NB4 (cell line): ENCODE measurements at regions not wholly inside any gene's neighbourhood (a gene's known extent, or its start where the extent isn't known, plus 50 kb on each side); places are given as distances from the start of the nearest gene placed in this dataset.
A peak's percentile ranks its signal among the peaks of the same experiment; 100 is the strongest.

Experiments
- DNase-seq: peaks from one replicate; pipeline ENCODE4 v3.0.0; 2010; ENCODE audit warnings: low read depth
- H3K4me3 ChIP-seq: one replicate; pipeline ENCODE4 v1.5.1; 2011; ENCODE audit warnings: mild to moderate bottlenecking, low read depth, low read length, moderate library complexity
- MYC ChIP-seq: IDR thresholded peaks from 2 replicates; pipeline ENCODE4 v1.6.1; 2011; ENCODE audit warnings: low read depth, low read length
- POLR2A ChIP-seq: IDR thresholded peaks from 2 replicates; pipeline ENCODE4 v1.6.1; 2011; ENCODE audit warnings: mild to moderate bottlenecking; ENCODE audit not compliant: insufficient read length; ENCODE audit errors: extremely low read depth
- TF ChIP-seq, protein P1 (sequence below): IDR thresholded peaks from one replicate; pipeline ENCODE4 v1.5.1; 2012; ENCODE audit warnings: low read depth, low read length
- TF ChIP-seq, protein P2 (sequence below): IDR thresholded peaks from 2 replicates; pipeline ENCODE4 v1.6.1; 2011; ENCODE audit warnings: low read depth, low read length

DNA sequence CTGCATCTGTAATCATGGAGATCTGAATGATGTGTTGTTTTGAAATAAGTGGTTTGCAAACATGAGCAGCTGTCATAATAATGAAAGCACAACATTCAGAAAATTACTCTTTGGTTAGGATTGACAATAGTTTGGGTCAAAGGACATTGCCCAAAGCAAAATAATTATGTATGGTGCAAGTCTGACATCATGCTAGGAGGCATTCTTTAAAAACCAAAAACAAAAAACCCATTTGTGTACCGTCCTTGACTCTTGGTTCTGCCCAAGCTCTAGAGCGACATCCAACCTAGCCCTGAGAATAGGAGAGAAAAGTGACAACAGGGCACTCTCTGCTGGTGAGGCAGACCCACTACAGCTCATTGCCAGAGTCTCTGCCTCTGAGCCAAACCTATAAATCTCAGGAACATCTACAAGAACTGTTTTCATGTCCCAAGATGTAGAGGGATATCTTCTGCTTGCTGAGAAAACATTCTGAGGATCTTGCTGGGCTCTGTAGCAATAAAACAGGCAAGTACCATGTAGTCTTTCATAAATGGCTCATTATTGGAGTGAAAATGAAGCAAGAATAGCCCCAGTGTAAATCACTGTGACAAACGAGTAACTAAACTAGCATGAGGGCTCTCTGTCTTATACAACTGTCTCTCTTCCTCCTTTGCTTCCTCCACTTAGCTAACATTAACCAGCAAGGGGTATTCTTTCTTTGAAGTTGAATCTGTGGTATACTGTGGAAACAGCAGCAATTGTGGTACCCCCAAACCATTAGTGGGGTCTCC is 266.8 kb upstream of the CXCR4 start:
- TF ChIP-seq POLR2A (no peak), MYC (no peak)
- TF ChIP-seq, protein P1, sequence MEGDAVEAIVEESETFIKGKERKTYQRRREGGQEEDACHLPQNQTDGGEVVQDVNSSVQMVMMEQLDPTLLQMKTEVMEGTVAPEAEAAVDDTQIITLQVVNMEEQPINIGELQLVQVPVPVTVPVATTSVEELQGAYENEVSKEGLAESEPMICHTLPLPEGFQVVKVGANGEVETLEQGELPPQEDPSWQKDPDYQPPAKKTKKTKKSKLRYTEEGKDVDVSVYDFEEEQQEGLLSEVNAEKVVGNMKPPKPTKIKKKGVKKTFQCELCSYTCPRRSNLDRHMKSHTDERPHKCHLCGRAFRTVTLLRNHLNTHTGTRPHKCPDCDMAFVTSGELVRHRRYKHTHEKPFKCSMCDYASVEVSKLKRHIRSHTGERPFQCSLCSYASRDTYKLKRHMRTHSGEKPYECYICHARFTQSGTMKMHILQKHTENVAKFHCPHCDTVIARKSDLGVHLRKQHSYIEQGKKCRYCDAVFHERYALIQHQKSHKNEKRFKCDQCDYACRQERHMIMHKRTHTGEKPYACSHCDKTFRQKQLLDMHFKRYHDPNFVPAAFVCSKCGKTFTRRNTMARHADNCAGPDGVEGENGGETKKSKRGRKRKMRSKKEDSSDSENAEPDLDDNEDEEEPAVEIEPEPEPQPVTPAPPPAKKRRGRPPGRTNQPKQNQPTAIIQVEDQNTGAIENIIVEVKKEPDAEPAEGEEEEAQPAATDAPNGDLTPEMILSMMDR = peak; percentile 89
- TF ChIP-seq, protein P2, sequence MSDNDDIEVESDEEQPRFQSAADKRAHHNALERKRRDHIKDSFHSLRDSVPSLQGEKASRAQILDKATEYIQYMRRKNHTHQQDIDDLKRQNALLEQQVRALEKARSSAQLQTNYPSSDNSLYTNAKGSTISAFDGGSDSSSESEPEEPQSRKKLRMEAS = peak; percentile 25; the same call in 1 of the 2 replicates
- peak; percentile 76 for DNase-seq
- H3K4me3 ChIP-seq = no peak overlapping the region

DNA sequence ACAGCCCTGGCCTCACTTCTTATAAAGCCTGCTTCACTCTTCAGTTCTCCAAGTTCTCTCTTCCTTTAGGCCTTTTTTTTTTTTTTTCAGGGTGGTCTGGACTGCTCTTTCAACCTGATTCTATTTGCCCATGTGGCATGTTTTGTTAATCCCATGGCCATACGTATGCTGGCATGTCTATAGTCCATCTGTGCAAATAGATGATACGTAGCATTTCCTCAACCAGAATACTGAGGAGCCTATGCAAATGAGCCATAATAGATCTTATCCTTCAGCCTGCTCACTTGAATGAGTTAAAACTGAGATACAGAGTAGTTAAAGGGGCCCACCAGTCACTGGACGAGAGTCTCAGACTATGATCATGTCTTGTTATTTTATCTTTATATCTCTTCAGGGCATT is 265.2 kb upstream of the CXCR4 start:
- DNase-seq = no peak
- TF ChIP-seq, protein P1 = no peak
- TF ChIP-seq MYC (no peak), POLR2A (no peak)
- TF ChIP-seq, protein P2 = no peak
- H3K4me3 ChIP-seq = no peak overlapping the region

DNA sequence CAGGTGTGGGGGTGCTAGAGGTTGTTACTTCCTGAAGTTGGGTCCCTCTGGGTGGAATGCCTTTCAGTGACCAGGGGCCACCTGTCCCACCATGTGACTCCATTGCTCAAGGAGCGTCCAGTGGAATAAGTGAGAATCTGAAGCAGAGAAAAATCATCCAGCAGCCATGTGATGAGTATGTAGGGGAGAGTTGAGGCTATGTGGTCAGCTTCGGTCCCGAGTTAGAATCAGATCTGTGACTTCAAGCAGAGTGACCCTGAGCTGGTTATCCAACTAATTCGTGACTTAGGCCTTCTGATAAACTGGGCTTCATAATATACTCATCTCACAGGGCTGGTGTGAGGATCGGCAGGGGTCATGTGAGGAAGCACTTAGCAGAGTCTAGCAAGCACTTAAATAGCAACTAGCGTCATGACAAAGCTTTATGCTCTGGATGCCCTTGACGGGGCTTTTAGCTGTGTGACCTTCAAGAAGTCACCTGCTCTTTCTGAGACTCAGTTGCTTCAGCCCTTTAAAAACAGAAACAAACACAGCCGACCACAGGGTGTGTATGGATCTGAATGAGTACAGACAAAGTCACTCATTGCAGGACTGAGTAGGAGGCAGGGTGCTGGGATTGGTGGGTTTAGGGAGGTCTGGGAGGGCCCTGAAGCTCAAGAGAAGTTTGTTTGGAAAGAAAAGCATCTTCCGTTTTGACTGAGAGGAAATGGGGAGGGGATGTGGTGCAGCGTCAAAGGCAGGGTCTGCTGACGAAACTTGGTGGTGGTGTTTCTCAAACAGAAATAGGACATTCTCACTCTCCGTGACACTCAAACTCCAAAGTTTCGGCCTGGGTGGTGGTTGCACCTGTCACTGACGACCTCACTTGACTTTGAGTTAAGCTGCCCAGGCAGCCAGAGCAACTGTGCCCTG is 264.0 kb upstream of the CXCR4 start:
- H3K4me3 ChIP-seq = peak overlapping the region; percentile 27
- TF ChIP-seq, protein P1 = no peak
- TF ChIP-seq, protein P2 = peak; percentile 39
- TF ChIP-seq POLR2A (no peak), MYC (peak; percentile 35; the same call in 1 of the 2 replicates)
- DNase-seq = peak; percentile 94

DNA sequence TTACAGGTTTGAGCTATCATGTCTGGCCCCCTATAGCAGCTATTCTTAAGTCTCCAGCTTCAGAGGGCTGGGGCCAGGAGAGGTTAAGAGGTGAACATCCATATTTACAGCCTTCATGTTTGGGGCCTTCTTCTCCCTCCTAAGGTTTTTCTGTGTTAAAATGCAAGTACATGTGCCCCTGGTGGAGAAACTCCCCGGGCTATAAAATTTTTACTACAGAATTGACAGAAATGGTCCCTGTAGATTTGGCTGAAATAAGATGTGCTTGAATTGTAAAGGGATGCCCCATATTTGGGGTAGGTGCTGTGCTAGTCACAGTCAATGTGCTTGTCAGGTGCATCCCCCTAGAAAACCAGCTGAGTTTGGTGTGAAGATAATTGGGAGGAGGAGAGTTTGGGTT is 263.3 kb upstream of the CXCR4 start:
- no peak overlapping the region for H3K4me3 ChIP-seq
- peak; percentile 12 for DNase-seq
- TF ChIP-seq, protein P2 = no peak
- TF ChIP-seq, protein P1 = no peak
- TF ChIP-seq MYC = no peak
- TF ChIP-seq POLR2A = no peak

DNA sequence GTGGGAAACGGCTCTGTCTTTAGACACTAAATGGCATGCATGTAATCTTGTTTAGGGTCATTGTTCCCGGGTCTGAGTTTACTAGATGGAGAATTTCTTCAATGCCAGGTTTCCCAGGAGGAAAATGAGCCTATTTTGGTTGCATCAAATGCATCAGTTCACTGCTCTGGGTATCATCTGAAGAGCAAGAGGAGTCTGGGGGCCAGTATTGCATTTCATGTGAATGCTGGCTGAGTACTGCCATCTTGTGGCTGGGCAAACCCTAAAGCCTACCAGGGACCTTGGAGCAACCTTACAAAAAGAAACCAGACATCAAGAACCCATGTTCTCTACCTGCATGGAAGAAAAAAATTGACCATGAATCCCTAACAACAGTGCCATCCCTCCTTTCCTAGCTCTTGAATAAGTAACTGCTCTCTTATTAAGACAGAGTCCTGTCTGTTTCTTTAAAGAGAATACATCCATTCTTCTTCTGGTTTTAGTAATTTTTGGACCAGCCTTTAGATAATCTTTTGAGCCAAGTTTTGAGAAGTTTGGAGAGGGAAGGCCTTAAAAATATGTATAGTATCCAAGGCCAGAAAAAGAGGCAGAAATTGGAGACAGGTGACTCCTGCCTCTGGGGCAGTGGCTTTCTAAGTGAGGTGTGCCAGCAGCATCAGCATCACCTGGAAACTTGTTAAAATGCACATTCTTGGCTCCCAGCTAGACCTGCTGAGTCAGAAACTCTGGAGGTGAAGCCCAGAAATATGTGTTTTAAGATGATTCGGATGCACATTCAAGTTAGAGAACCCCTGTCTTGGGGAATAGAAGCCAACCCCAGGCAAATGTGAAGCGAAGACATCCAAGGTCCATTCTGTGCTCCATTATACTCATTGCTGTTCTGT is 261.0 kb upstream of the CXCR4 start:
- peak; percentile 85 for DNase-seq
- TF ChIP-seq, protein P1 = peak; percentile 88
- TF ChIP-seq, protein P2 = no peak
- TF ChIP-seq MYC (no peak), POLR2A (no peak)
- no peak overlapping the region for H3K4me3 ChIP-seq
